Islet precursor cell (in vitro differentiated cells): ENCODE measurements at regions not wholly inside any gene's neighbourhood (a gene's known extent, or its start where the extent isn't known, plus 50 kb on each side); places are given as distances from the start of the nearest gene placed in this dataset.
A peak's percentile ranks its signal among the peaks of the same experiment; 100 is the strongest.
"Not testable (repeated sequence)": the region's sequence is repeated elsewhere in the genome, so short reads cannot be mapped to it uniquely, and the experiment has no call there.

Experiments used
- DNase-seq: peaks from one replicate; pipeline ENCODE4 v3.0.0-alpha.2; 2018

- no peak for DNase-seq
These were observed 1294.5 kb downstream of the KHDRBS2 start for GRCh38 chr6:60991427-60992028.

GRCh38 chr6:60952500-60952899 is 1333.5 kb downstream of the KHDRBS2 start:
- no peak for DNase-seq

GRCh38 chr6:60950221-60950923 is 1335.7 kb downstream of the KHDRBS2 start:
- not testable (repeated sequence) for DNase-seq

- DNase-seq: peak; percentile 67
These were observed 1338.6 kb downstream of the KHDRBS2 start for GRCh38 chr6:60947416-60947815.

- DNase-seq: not testable (repeated sequence)
These were observed 1341.2 kb downstream of the KHDRBS2 start for GRCh38 chr6:60944803-60945202.

GRCh38 chr6:60935970-60936369 is 1350.1 kb downstream of the KHDRBS2 start:
- not testable (repeated sequence) for DNase-seq

- not testable (repeated sequence) for DNase-seq
These were observed 1366.4 kb downstream of the KHDRBS2 start for GRCh38 chr6:60919652-60920051.

- not testable (repeated sequence) for DNase-seq
These were observed 1382.2 kb downstream of the KHDRBS2 start for GRCh38 chr6:60903860-60904259.

- DNase-seq: not testable (repeated sequence)
These were observed 1392.7 kb downstream of the KHDRBS2 start for GRCh38 chr6:60893374-60893773.

GRCh38 chr6:60891606-60892005 is 1394.4 kb downstream of the KHDRBS2 start:
- DNase-seq: no peak

GRCh38 chr6:60877396-60877795 is 1408.6 kb downstream of the KHDRBS2 start:
- DNase-seq: not testable (repeated sequence)

- DNase-seq: not testable (repeated sequence)
These were observed 1415.2 kb downstream of the KHDRBS2 start for GRCh38 chr6:60870779-60871178.

- no peak for DNase-seq
These were observed 1418.5 kb downstream of the KHDRBS2 start for GRCh38 chr6:60867548-60867947.

- DNase-seq: peak; percentile 49
These were observed 1442.6 kb downstream of the KHDRBS2 start for GRCh38 chr6:60843175-60843982.

GRCh38 chr6:60830726-60831125 is 1455.3 kb downstream of the KHDRBS2 start:
- not testable (repeated sequence) for DNase-seq

GRCh38 chr6:60822597-60822996 is 1463.4 kb downstream of the KHDRBS2 start:
- not testable (repeated sequence) for DNase-seq

GRCh38 chr6:60818072-60818471 is 1468.0 kb downstream of the KHDRBS2 start:
- not testable (repeated sequence) for DNase-seq

GRCh38 chr6:60814784-60815183 is 1471.2 kb downstream of the KHDRBS2 start:
- not testable (repeated sequence) for DNase-seq

- not testable (repeated sequence) for DNase-seq
These were observed 1472.0 kb downstream of the KHDRBS2 start for GRCh38 chr6:60813897-60814596.

GRCh38 chr6:60810216-60810615 is 1475.8 kb downstream of the KHDRBS2 start:
- DNase-seq: not testable (repeated sequence)

GRCh38 chr6:60799146-60799545 is 1486.9 kb downstream of the KHDRBS2 start:
- not testable (repeated sequence) for DNase-seq

GRCh38 chr6:60797831-60798230 is 1488.2 kb downstream of the KHDRBS2 start:
- not testable (repeated sequence) for DNase-seq

- not testable (repeated sequence) for DNase-seq
These were observed 1496.4 kb downstream of the KHDRBS2 start for GRCh38 chr6:60789601-60790000.
